OCI-LY3 (cell line): ENCODE measurements at regions not wholly inside any gene's neighbourhood (a gene's known extent, or its start where the extent isn't known, plus 50 kb on each side); places are given as distances from the start of the nearest gene placed in this dataset.

Experiments used
- H2AFZ ChIP-seq: fragments of 200-600, 300-600 bp; shearing (Covaris generic); 2 replicates; pipeline ENCODE4 v1.6.0; 2014; ENCODE audit warnings: antibody characterized with exemption, low read depth, low read length
- H3K27ac ChIP-seq: fragments of 200-600, 300-600 bp; sonication (generic); 2 replicates; pipeline ENCODE4 v1.5.1; 2014; ENCODE audit warnings: mild to moderate bottlenecking, low read length, moderate library complexity, mixed read lengths
- H3K27me3 ChIP-seq: fragments of 200-600, 300-600 bp; sonication (generic); 2 replicates; pipeline ENCODE4 v1.6.1; 2014; ENCODE audit warnings: low read depth, low read length, mixed read lengths
- H3K36me3 ChIP-seq: fragments of 200-600, 300-600 bp; sonication (generic); replicated peaks from 2 replicates; pipeline ENCODE3; 2014; ENCODE audit warnings: low read depth, low read length, mixed read lengths
- H3K4me1 ChIP-seq: fragments of 300-600, 200-600 bp; sonication (generic); 2 replicates; pipeline ENCODE4 v1.6.1; 2014; ENCODE audit warnings: low read length, mixed read lengths
- H3K4me2 ChIP-seq: fragments of 200-600, 300-600 bp; sonication (generic); 2 replicates; pipeline ENCODE4 v1.6.1; 2014; ENCODE audit warnings: low read length, mixed read lengths
- H3K4me3 ChIP-seq: fragments of 300-600, 200-600 bp; sonication (generic); 2 replicates; pipeline ENCODE4 v1.5.1; 2014; ENCODE audit warnings: antibody characterized with exemption, mild to moderate bottlenecking, low read length, moderate library complexity
- H3K79me2 ChIP-seq: fragments of 300-600, 200-600 bp; shearing (Covaris generic); 2 replicates; pipeline ENCODE4 v1.6.1; 2014; ENCODE audit warnings: mild to moderate bottlenecking, low read length, mixed read lengths
- H3K9ac ChIP-seq: fragments of 300-600, 200-600 bp; shearing (Covaris generic); 2 replicates; pipeline ENCODE4 v1.6.0; 2014; ENCODE audit warnings: mild to moderate bottlenecking, low read length, moderate library complexity
- H3K9me3 ChIP-seq: fragments of 200-600, 300-600 bp; shearing (Covaris generic); 2 replicates; pipeline ENCODE4 v1.6.1; 2014; ENCODE audit warnings: low read length, mixed read lengths; ENCODE audit not compliant: insufficient read depth
- H4K20me1 ChIP-seq: fragments of 200-600, 300-600 bp; sonication (generic); 2 replicates; pipeline ENCODE4 v1.6.1; 2016; ENCODE audit warnings: low read length, mixed read lengths; ENCODE audit not compliant: insufficient read depth
- CTCF ChIP-seq: fragments of 200-600, 300-600 bp; sonication (generic); IDR thresholded peaks from 2 replicates; pipeline ENCODE4 v1.5.1; 2014; ENCODE audit warnings: antibody characterized with exemption, low read length, low read depth
- EZH2phosphoT487 ChIP-seq: fragments of 200-600 bp; shearing (Covaris generic); IDR thresholded peaks from 2 replicates; pipeline ENCODE4 v1.6.1; 2018; ENCODE audit warnings: antibody characterized with exemption, mixed run types, low read depth

DNA sequence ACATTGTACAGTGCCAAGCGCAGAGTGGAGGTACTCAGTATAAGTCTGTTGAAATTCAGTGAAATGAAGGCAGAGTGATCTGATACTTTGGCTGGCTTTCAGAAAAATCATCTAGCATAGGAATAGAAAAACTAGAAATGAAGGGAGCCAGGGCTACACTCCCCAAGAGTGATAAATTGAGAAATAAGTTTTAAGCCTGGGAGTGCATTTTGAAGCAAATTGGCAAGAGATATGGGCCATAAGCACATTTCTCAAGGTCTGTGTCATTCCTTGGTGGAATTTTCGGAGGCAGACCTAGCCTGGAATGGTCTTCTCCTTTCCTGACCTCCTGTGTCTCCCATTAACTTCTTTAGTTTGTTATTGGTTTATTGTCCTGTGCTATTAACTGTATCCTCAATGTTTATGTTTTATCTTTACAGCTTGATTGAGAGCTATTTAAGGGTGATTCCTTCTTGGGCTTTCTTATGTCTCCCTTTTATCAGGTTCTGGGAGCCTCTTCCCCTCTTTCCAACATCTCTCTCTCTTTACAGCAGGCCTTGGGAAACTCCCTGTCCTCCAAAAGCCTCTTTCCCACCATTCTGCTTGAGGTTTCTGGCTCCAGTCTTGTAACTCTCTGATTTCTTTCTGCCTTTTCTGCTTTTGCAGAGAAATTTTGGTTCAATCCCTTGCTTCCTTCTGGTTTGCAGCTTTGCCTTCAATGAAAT is 649.5 kb downstream of the SLC4A3 start:
- no peak overlapping the region for H3K4me2 ChIP-seq

DNA sequence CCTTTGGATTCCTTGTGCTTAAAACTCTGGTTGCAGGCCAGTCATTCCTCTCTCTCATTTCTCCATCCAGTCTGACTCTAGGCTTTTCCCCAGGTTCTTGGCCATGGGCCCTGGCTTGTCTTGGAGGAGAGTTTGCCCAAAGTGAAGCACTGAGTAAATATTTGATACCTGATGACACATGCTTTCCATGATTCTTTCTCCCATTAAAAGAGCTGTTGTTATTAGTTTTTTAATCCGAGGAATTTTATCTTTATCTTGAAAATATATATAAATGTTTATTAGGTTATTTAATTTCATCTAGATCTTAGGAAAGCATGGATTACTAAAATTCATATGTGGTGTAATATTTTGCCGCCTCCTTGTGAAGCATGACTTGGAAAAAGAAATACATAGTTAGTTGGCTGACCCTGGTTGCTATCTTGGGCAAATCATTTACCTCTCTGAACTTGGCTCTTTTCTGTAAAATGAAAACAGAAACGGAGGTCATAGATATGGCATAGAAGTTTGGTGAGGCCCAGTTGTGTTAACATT is 650.1 kb downstream of the SLC4A3 start:
- Histone ChIP-seq H3K36me3 (no peaks in the 10 kb centered on the region), H4K20me1 (no peaks in the 10 kb centered on the region), H2AFZ (no peak overlapping the region), H3K9ac (no peak overlapping the region), H3K4me3 (no peak overlapping the region), H3K4me1 (no peaks in the 10 kb centered on the region), H3K4me2 (no peak overlapping the region), H3K27me3 (no peaks in the 10 kb centered on the region), H3K79me2 (no peaks in the 10 kb centered on the region), H3K9me3 (no peaks in the 10 kb centered on the region), H3K27ac (no peak overlapping the region)
- TF ChIP-seq EZH2phosphoT487 (no peak), CTCF (no peak)

More for the DNA sequence above, 649.5 kb downstream of the SLC4A3 start:
- Histone ChIP-seq H3K4me1 (no peaks in the 10 kb centered on the region), H3K27me3 (no peaks in the 10 kb centered on the region), H3K79me2 (no peaks in the 10 kb centered on the region), H3K27ac (no peak overlapping the region), H3K9me3 (no peaks in the 10 kb centered on the region), H3K36me3 (no peaks in the 10 kb centered on the region), H3K4me3 (no peak overlapping the region), H3K9ac (no peak overlapping the region), H2AFZ (no peak overlapping the region), H4K20me1 (no peaks in the 10 kb centered on the region)
- no peak for TF ChIP-seq EZH2phosphoT487
- no peak for TF ChIP-seq CTCF

- Histone ChIP-seq H3K9me3 (no peaks in the 10 kb centered on the region), H4K20me1 (no peaks in the 10 kb centered on the region), H3K79me2 (no peaks in the 10 kb centered on the region), H3K9ac (no peak overlapping the region), H3K4me2 (no peak overlapping the region), H3K4me3 (no peak overlapping the region), H2AFZ (no peak overlapping the region), H3K36me3 (no peaks in the 10 kb centered on the region), H3K27ac (no peak overlapping the region), H3K4me1 (no peaks in the 10 kb centered on the region), H3K27me3 (no peaks in the 10 kb centered on the region)
- TF ChIP-seq CTCF, result no peak
- no peak for TF ChIP-seq EZH2phosphoT487
Observed at GRCh38 chr2:220278022-220278421, 650.6 kb downstream of the SLC4A3 start.

DNA sequence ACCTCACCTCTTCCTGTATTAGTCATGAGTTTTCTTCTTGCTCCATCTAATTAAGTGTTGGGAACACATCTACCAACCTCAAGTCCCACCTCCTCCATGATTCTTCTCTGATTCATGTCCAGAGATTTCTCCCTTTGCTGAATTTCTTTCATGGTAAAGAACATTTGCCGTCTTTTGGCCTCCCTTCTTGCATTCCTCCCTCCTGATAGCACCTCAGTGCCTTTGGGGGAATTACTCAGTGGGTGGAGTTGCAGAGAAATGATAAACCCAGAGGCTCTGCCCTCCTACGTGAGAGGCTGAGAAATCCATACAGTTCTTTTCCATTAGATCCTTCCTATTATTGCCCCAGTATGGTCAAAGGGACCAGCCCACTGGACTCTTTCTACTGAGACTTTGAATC is 651.9 kb downstream of the SLC4A3 start:
- no peaks in the 10 kb centered on the region for H3K36me3 ChIP-seq
- no peak overlapping the region for H3K4me3 ChIP-seq
- H3K9ac ChIP-seq, result no peak overlapping the region
- H3K9me3 ChIP-seq, result no peaks in the 10 kb centered on the region
- no peaks in the 10 kb centered on the region for H3K4me1 ChIP-seq
- no peak overlapping the region for H3K27ac ChIP-seq
- H2AFZ ChIP-seq, result no peak overlapping the region
- no peaks in the 10 kb centered on the region for H3K79me2 ChIP-seq
- H4K20me1 ChIP-seq, result no peaks in the 10 kb centered on the region
- H3K4me2 ChIP-seq, result no peak overlapping the region
- no peak for TF ChIP-seq EZH2phosphoT487
- no peak for TF ChIP-seq CTCF
- H3K27me3 ChIP-seq, result no peaks in the 10 kb centered on the region
